SU-DHL-6 (cell line): ENCODE measurements at regions not wholly inside any gene's neighbourhood (a gene's known extent, or its start where the extent isn't known, plus 50 kb on each side); places are given as distances from the start of the nearest gene placed in this dataset.

Source experiments
- H2AFZ ChIP-seq: fragments of 200-600 bp; sonication (generic); 2 replicates; pipeline ENCODE4 v1.6.1; 2014; ENCODE audit warnings: low read depth, mild to moderate bottlenecking, moderate library complexity, mixed read lengths, antibody characterized with exemption, low read length; ENCODE audit not compliant: severe bottlenecking
- H3F3A ChIP-seq: fragments of 200-600 bp; shearing (Covaris generic); 2 replicates; pipeline ENCODE4 v1.6.0; 2016; ENCODE audit warnings: antibody characterized with exemption, mild to moderate bottlenecking; ENCODE audit not compliant: insufficient read depth
- H3K27ac ChIP-seq: fragments of 200-600 bp; sonication (generic); 2 replicates; pipeline ENCODE4 v1.5.1; 2016; ENCODE audit warnings: low read depth, mild to moderate bottlenecking, low read length, moderate library complexity, mixed read lengths
- H3K27me3 ChIP-seq: fragments of 200-600 bp; sonication (generic), shearing (Covaris generic); 2 replicates; pipeline ENCODE4 v1.6.0; 2014; ENCODE audit warnings: mild to moderate bottlenecking, low read length
- H3K36me3 ChIP-seq: fragments of 200-600 bp; sonication (generic); 2 replicates; pipeline ENCODE4 v1.6.1; 2014; ENCODE audit warnings: mild to moderate bottlenecking, low read length, mixed read lengths
- H3K4me2 ChIP-seq: fragments of 300-600, 200-600 bp; shearing (Covaris generic), sonication (generic); 2 replicates; pipeline ENCODE4 v1.6.0; 2014; ENCODE audit warnings: low read length, low read depth, mild to moderate bottlenecking; ENCODE audit not compliant: poor library complexity, severe bottlenecking
- H3K4me3 ChIP-seq: fragments of 200-600 bp; sonication (generic); 2 replicates; pipeline ENCODE4 v1.5.1; 2014; ENCODE audit warnings: antibody characterized with exemption, low read length, mild to moderate bottlenecking, mixed read lengths; ENCODE audit not compliant: insufficient read depth, poor library complexity, severe bottlenecking
- H3K79me2 ChIP-seq: fragments of 200-600 bp; sonication (generic); 2 replicates; pipeline ENCODE4 v1.6.1; 2014; ENCODE audit warnings: mild to moderate bottlenecking, low read length, moderate library complexity; ENCODE audit not compliant: insufficient read depth
- H3K9ac ChIP-seq: fragments of 200-600 bp; sonication (generic); 2 replicates; pipeline ENCODE4 v1.7.0; 2014; ENCODE audit warnings: mild to moderate bottlenecking, low read length
- H3K9me2 ChIP-seq: fragments of 200-600 bp; sonication (generic); replicated peaks from 2 replicates; pipeline ENCODE4 v1.6.1; 2014; ENCODE audit warnings: low read length; ENCODE audit not compliant: insufficient read depth
- H3K9me3 ChIP-seq: fragments of 200-600 bp; sonication (generic); 2 replicates; pipeline ENCODE4 v1.6.1; 2014; ENCODE audit warnings: low read length, mixed read lengths; ENCODE audit not compliant: insufficient read depth
- H4K20me1 ChIP-seq: fragments of 200-600 bp; sonication (generic); 2 replicates; pipeline ENCODE4 v1.6.1; 2014; ENCODE audit warnings: low read depth, mild to moderate bottlenecking, antibody characterized with exemption, low read length, moderate library complexity, mixed read lengths
- EZH2phosphoT487 ChIP-seq: fragments of 200-600 bp; sonication (generic), shearing (Covaris generic); conservative IDR thresholded peaks from 2 replicates; pipeline ENCODE4 v1.6.1; 2018; ENCODE audit warnings: mild to moderate bottlenecking, antibody characterized with exemption, low read length, moderate library complexity, mixed read lengths
- TF ChIP-seq, protein P1 (sequence below): fragments of 200-600 bp; sonication (generic); IDR thresholded peaks from one replicate; pipeline ENCODE4 v1.5.1; 2017; ENCODE audit warnings: antibody characterized with exemption, mild to moderate bottlenecking, low read length, moderate library complexity; ENCODE audit not compliant: insufficient read depth, poor library complexity, severe bottlenecking

DNA sequence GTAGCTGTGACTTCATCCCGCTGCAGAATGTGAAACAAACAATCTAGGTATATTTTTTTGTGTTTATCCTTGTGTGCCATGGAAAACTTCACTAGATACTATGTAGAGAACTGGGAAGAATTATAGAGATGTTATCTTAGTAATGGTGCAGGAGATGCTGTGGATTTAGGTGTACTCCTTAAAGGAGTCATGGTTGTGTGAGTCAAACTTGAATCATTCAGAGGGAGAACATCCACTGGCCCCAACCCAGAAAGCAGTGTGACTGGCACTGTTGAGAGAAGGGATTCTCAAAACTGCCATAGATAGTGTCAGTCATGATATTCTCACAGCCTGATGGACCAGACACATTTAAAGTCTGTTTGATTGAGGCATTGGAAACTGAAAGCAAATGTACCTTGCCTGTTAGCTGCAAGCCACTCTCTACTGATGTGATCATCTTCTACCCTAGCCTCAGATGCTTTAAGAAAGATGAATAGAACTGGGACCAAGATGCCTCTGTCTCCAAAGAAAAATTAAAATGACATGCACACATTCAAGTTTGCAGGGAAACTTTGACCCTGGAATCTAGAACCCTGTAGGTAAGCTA, 754.6 kb downstream of the MRPL39 start:
- Histone ChIP-seq H2AFZ (no peak overlapping the region), H3K9me3 (no peaks in the 10 kb centered on the region), H3K4me3 (no peak overlapping the region), H3K36me3 (no peaks in the 10 kb centered on the region), H3K27ac (no peak overlapping the region), H3K27me3 (no peaks in the 10 kb centered on the region), H3K9ac (no peak overlapping the region), H3K4me2 (no peak overlapping the region), H3K79me2 (no peaks in the 10 kb centered on the region), H3F3A (no peaks in the 10 kb centered on the region), H4K20me1 (no peaks in the 10 kb centered on the region), H3K9me2 (no peaks in the 10 kb centered on the region)
- TF ChIP-seq, protein P1, sequence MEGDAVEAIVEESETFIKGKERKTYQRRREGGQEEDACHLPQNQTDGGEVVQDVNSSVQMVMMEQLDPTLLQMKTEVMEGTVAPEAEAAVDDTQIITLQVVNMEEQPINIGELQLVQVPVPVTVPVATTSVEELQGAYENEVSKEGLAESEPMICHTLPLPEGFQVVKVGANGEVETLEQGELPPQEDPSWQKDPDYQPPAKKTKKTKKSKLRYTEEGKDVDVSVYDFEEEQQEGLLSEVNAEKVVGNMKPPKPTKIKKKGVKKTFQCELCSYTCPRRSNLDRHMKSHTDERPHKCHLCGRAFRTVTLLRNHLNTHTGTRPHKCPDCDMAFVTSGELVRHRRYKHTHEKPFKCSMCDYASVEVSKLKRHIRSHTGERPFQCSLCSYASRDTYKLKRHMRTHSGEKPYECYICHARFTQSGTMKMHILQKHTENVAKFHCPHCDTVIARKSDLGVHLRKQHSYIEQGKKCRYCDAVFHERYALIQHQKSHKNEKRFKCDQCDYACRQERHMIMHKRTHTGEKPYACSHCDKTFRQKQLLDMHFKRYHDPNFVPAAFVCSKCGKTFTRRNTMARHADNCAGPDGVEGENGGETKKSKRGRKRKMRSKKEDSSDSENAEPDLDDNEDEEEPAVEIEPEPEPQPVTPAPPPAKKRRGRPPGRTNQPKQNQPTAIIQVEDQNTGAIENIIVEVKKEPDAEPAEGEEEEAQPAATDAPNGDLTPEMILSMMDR = no peak
- TF ChIP-seq EZH2phosphoT487 = no peak

- H3K36me3 ChIP-seq = no peaks in the 10 kb centered on the region
- no peak overlapping the region for H3K27ac ChIP-seq
- H3K9me3 ChIP-seq = no peaks in the 10 kb centered on the region
Observed at GRCh38 chr21:24850121-24850520, 757.2 kb downstream of the MRPL39 start.

GRCh38 chr21:24844671-24845070, 762.6 kb downstream of the MRPL39 start:
- Histone ChIP-seq H3K79me2 (no peaks in the 10 kb centered on the region), H3K36me3 (no peaks in the 10 kb centered on the region), H3K4me3 (no peak overlapping the region)

More at GRCh38 chr21:24850121-24850520, 757.2 kb downstream of the MRPL39 start:
- no peaks in the 10 kb centered on the region for H3K79me2 ChIP-seq
- no peak overlapping the region for H3K4me3 ChIP-seq
- H3K27me3 ChIP-seq = no peaks in the 10 kb centered on the region
- no peak overlapping the region for H3K9ac ChIP-seq
- no peak for TF ChIP-seq EZH2phosphoT487
- TF ChIP-seq, protein P1 = no peak
- no peak overlapping the region for H2AFZ ChIP-seq
- no peak overlapping the region for H3K4me2 ChIP-seq
- H4K20me1 ChIP-seq = no peaks in the 10 kb centered on the region
- no peaks in the 10 kb centered on the region for H3F3A ChIP-seq
- no peaks in the 10 kb centered on the region for H3K9me2 ChIP-seq

More at GRCh38 chr21:24844671-24845070, 762.6 kb downstream of the MRPL39 start:
- Histone ChIP-seq H3K9me3 (no peaks in the 10 kb centered on the region), H4K20me1 (no peaks in the 10 kb centered on the region), H3K27me3 (no peaks in the 10 kb centered on the region), H2AFZ (no peak overlapping the region), H3K9me2 (no peaks in the 10 kb centered on the region), H3K9ac (no peak overlapping the region), H3K27ac (no peak overlapping the region), H3F3A (no peaks in the 10 kb centered on the region), H3K4me2 (no peak overlapping the region)
- TF ChIP-seq, protein P1 = no peak
- no peak for TF ChIP-seq EZH2phosphoT487
